ENCODE measurements at regions not wholly inside any gene's neighbourhood (a gene's known extent, or its start where the extent isn't known, plus 50 kb on each side); places are given as distances from the start of the nearest gene placed in this dataset.
"Not testable (repeated sequence)": the region's sequence is repeated elsewhere in the genome, so short reads cannot be mapped to it uniquely, and the experiment has no call there.

GRCh38 chr17:31798205-31798724 is 60.8 kb downstream of the COPRS start:
- DNase-seq (ENCODE audit: low read depth): no peak

GRCh38 chr17:31795941-31796340 is 63.1 kb downstream of the COPRS start:
- not testable (repeated sequence) for DNase-seq (ENCODE audit: low read depth)

GRCh38 chr17:31794111-31794510 is 64.9 kb downstream of the COPRS start:
- DNase-seq (ENCODE audit: low read depth): no peak

- not testable (repeated sequence) for DNase-seq (ENCODE audit: low read depth)
Measured at GRCh38 chr17:31793634-31794033, 65.4 kb downstream of the COPRS start.

- DNase-seq (ENCODE audit: low read depth): no peak
Measured at GRCh38 chr17:31792007-31792585, 66.9 kb downstream of the COPRS start.

- no peak for DNase-seq (ENCODE audit: low read depth)
Measured at GRCh38 chr17:31789707-31790505, 69.1 kb downstream of the COPRS start.

- DNase-seq (ENCODE audit: low read depth): peak; percentile 43
Measured at GRCh38 chr17:31788956-31789355, 70.1 kb downstream of the COPRS start.

- no peak for DNase-seq (ENCODE audit: low read depth)
Measured at GRCh38 chr17:31788571-31788946, 70.5 kb downstream of the COPRS start.

GRCh38 chr17:31787857-31788570 is 71.0 kb downstream of the COPRS start:
- DNase-seq (ENCODE audit: low read depth): peak; percentile 93

- DNase-seq (ENCODE audit: low read depth): no peak
Measured at GRCh38 chr17:31786796-31787481, 72.1 kb downstream of the COPRS start.

- DNase-seq (ENCODE audit: low read depth): no peak
Measured at GRCh38 chr17:31780483-31780882, 78.6 kb downstream of the COPRS start.

- DNase-seq (ENCODE audit: low read depth): no peak
Measured at GRCh38 chr17:31778523-31778922, 80.5 kb downstream of the COPRS start.

GRCh38 chr17:31771328-31771727 is 87.7 kb downstream of the COPRS start:
- not testable (repeated sequence) for DNase-seq (ENCODE audit: low read depth)

- not testable (repeated sequence) for DNase-seq (ENCODE audit: low read depth)
Measured at GRCh38 chr17:31770501-31770900, 88.5 kb downstream of the COPRS start.

- not testable (repeated sequence) for DNase-seq (ENCODE audit: low read depth)
Measured at GRCh38 chr17:31761836-31762510, 97.1 kb downstream of the COPRS start.

- peak; percentile 29 for DNase-seq (ENCODE audit: low read depth)
Measured at GRCh38 chr17:31758646-31759045, 100.4 kb downstream of the COPRS start.

- DNase-seq (ENCODE audit: low read depth): no peak
Measured at GRCh38 chr17:31757097-31757496, 101.9 kb downstream of the COPRS start.

- DNase-seq (ENCODE audit: low read depth): peak; percentile 90
Measured at GRCh38 chr17:31754239-31754945, 104.7 kb downstream of the COPRS start.

- no peak for DNase-seq (ENCODE audit: low read depth)
Measured at GRCh38 chr17:31753011-31753410, 106.0 kb downstream of the COPRS start.

- DNase-seq (ENCODE audit: low read depth): no peak
Measured at GRCh38 chr17:31752584-31752983, 106.5 kb downstream of the COPRS start.

GRCh38 chr17:31750578-31750977 is 108.5 kb downstream of the COPRS start:
- no peak for DNase-seq (ENCODE audit: low read depth)
